IMR-90 (cell line): ENCODE measurements at regions not wholly inside any gene's neighbourhood (a gene's known extent, or its start where the extent isn't known, plus 50 kb on each side); places are given as distances from the start of the nearest gene placed in this dataset.

ENCODE experiments used
- ATAC-seq: fragments of 200-7000 bp; cut with Tn5 transposase; 2 replicates; pipeline ENCODE4 v1.9.1; 2020; ENCODE audit warnings: low read depth, mild to moderate bottlenecking, moderate library complexity
- BruUV-seq: library from RNA; stranded (reverse); fragments of 400-500 nt; replicated peaks from 2 replicates; lab custom pipeline; 2021; lab: Mats Ljungman, UMichigan
- CTCF ChIA-PET: fragments of 300-600 bp; formaldehyde crosslinking; extraction: SDS; loops from one replicate; lab custom pipeline; 2021; ENCODE audit warnings: antibody characterized with exemption; lab: Yijun Ruan, JAX
- POLR2A ChIA-PET: fragments of 300-600 bp; sonication (Branson Sonifier 250); formaldehyde crosslinking; loops from one replicate; lab custom pipeline; 2022; ENCODE audit warnings: antibody characterized with exemption; ENCODE audit not compliant: unreplicated experiment; lab: Charles Lee
- DNase-seq: peaks from one replicate; pipeline ENCODE4 v3.0.0; 2013
- H2AFZ ChIP-seq: replicated peaks from 2 replicates; pipeline ENCODE3; 2013; ENCODE audit warnings: low read length, mild to moderate bottlenecking; ENCODE audit not compliant: poor library complexity
- H2AK5ac ChIP-seq: 2 replicates; pipeline ENCODE4 v1.6.1; 2013; ENCODE audit warnings: low read depth, low read length, inconsistent platforms
- H2AK9ac ChIP-seq: replicated peaks from 2 replicates; pipeline ENCODE3; 2013; ENCODE audit warnings: mild to moderate bottlenecking, low read depth, low read length, moderate library complexity; ENCODE audit not compliant: poor library complexity
- H2BK120ac ChIP-seq: 2 replicates; pipeline ENCODE4 v1.6.1; 2013; ENCODE audit warnings: low read depth, low read length, inconsistent platforms
- H2BK15ac ChIP-seq: 3 replicates; pipeline ENCODE4 v1.6.1; 2013; ENCODE audit warnings: low read depth, low read length, inconsistent platforms
- H2BK20ac ChIP-seq: 2 replicates; pipeline ENCODE4 v1.6.1; 2013; ENCODE audit warnings: low read depth, mild to moderate bottlenecking, inconsistent platforms, low read length, moderate library complexity
- H2BK5ac ChIP-seq: 2 replicates; pipeline ENCODE4 v1.6.1; 2013; ENCODE audit warnings: mild to moderate bottlenecking, low read depth, low read length, inconsistent platforms; ENCODE audit not compliant: poor library complexity, severe bottlenecking
- H3K14ac ChIP-seq: replicated peaks from 2 replicates; pipeline ENCODE4 v1.6.1; 2013; ENCODE audit warnings: low read depth, low read length, inconsistent platforms
- H3K18ac ChIP-seq: 2 replicates; pipeline ENCODE4 v1.6.1; 2013; ENCODE audit warnings: low read depth, low read length, control low read depth
- H3K23ac ChIP-seq: 2 replicates; pipeline ENCODE4 v1.6.1; 2013; ENCODE audit warnings: low read depth, low read length, inconsistent platforms
- H3K27ac ChIP-seq: 2 replicates; pipeline ENCODE4 v1.5.1; 2013; ENCODE audit warnings: mild to moderate bottlenecking, control low read depth, low read length; ENCODE audit not compliant: insufficient read depth
- H3K27me3 ChIP-seq: 2 replicates; pipeline ENCODE4 v1.6.1; 2013; ENCODE audit warnings: low read length; ENCODE audit not compliant: control insufficient read depth, insufficient read depth
- H3K36me3 ChIP-seq: 2 replicates; pipeline ENCODE4 v1.6.1; 2013; ENCODE audit warnings: low read length, mixed read lengths; ENCODE audit not compliant: control insufficient read depth, insufficient read depth
- H3K4ac ChIP-seq: 2 replicates; pipeline ENCODE4 v1.6.1; 2013; ENCODE audit warnings: low read depth, low read length, inconsistent platforms
- H3K4me1 ChIP-seq: 2 replicates; pipeline ENCODE4 v1.6.1; 2013; ENCODE audit warnings: low read length, mixed read lengths; ENCODE audit not compliant: control insufficient read depth, insufficient read depth
- H3K4me2 ChIP-seq: 2 replicates; pipeline ENCODE4 v1.6.1; 2013; ENCODE audit warnings: low read depth, mild to moderate bottlenecking, control low read depth, low read length, moderate library complexity
- H3K4me3 ChIP-seq: 2 replicates; pipeline ENCODE4 v1.5.1; 2013; ENCODE audit warnings: low read depth, mild to moderate bottlenecking, control low read depth, low read length, moderate library complexity; ENCODE audit not compliant: insufficient read depth
- H3K56ac ChIP-seq: 2 replicates; pipeline ENCODE4 v1.6.1; 2013; ENCODE audit warnings: low read length, inconsistent platforms; ENCODE audit not compliant: insufficient read depth; ENCODE audit errors: extremely low read depth
- H3K79me1 ChIP-seq, 2 experiments: 2 replicates each; pipeline ENCODE4 v1.6.1; 2013; ENCODE audit warnings: low read length in 2 of 2, inconsistent platforms in 1 of 2, low read depth in 1 of 2
- H3K9ac ChIP-seq: 2 replicates; pipeline ENCODE4 v1.6.1; 2013; ENCODE audit warnings: low read depth, low read length, control low read depth
- H3K9me1 ChIP-seq: 2 replicates; pipeline ENCODE4 v1.6.1; 2013; ENCODE audit warnings: low read length, inconsistent platforms; ENCODE audit not compliant: insufficient read depth
- H3K9me3 ChIP-seq: 2 replicates; pipeline ENCODE4 v1.6.1; 2013; ENCODE audit warnings: low read length; ENCODE audit not compliant: control insufficient read depth, insufficient read depth
- H4K20me1 ChIP-seq: 2 replicates; pipeline ENCODE4 v1.6.1; 2013; ENCODE audit warnings: low read length, inconsistent platforms; ENCODE audit not compliant: insufficient read depth
- H4K5ac ChIP-seq: 2 replicates; pipeline ENCODE4 v1.6.1; 2013; ENCODE audit warnings: mild to moderate bottlenecking, low read depth, low read length, control low read depth
- H4K8ac ChIP-seq, 2 experiments: 2 replicates each; pipeline ENCODE4 v1.6.1; 2013; ENCODE audit warnings: low read depth in 2 of 2, low read length in 2 of 2, control low read depth in 1 of 2, inconsistent platforms in 1 of 2
- H4K91ac ChIP-seq: 2 replicates; pipeline ENCODE4 v1.6.1; 2013; ENCODE audit warnings: low read depth, low read length, inconsistent platforms; ENCODE audit not compliant: insufficient read depth
- BHLHE40 ChIP-seq: fragments of 150-350 bp; IDR thresholded peaks from 2 replicates; pipeline ENCODE4 v1.6.1; 2016; ENCODE audit warnings: mild to moderate bottlenecking, low read depth, low read length
- CEBPB ChIP-seq: IDR thresholded peaks from 2 replicates; pipeline ENCODE4 v1.6.1; 2012; ENCODE audit warnings: low read depth, low read length, improper control_type of control experiment
- CTCF ChIP-seq: conservative IDR thresholded peaks from 2 replicates; pipeline ENCODE4 v1.5.1; 2012; ENCODE audit warnings: mild to moderate bottlenecking, low read depth, low read length, improper control_type of control experiment
- ELK1 ChIP-seq: fragments of 150-350 bp; IDR thresholded peaks from 2 replicates; pipeline ENCODE4 v1.6.1; 2016; ENCODE audit warnings: low read depth, mild to moderate bottlenecking, low read length, moderate library complexity, borderline replicate concordance
- FOS ChIP-seq: fragments of 150-350 bp; IDR thresholded peaks from 2 replicates; pipeline ENCODE4 v1.6.1; 2016; ENCODE audit warnings: low read depth, low read length
- MAFK ChIP-seq: IDR thresholded peaks from 2 replicates; pipeline ENCODE4 v1.6.1; 2012; ENCODE audit warnings: low read depth, low read length, improper control_type of control experiment
- MAZ ChIP-seq: IDR thresholded peaks from 2 replicates; pipeline ENCODE4 v1.6.1; 2012; ENCODE audit warnings: low read depth, mild to moderate bottlenecking, low read length, improper control_type of control experiment, moderate library complexity, borderline replicate concordance
- MXI1 ChIP-seq: IDR thresholded peaks from 2 replicates; pipeline ENCODE4 v1.6.1; 2012; ENCODE audit warnings: low read depth, mild to moderate bottlenecking, low read length, moderate library complexity, borderline replicate concordance
- NFE2L2 ChIP-seq: fragments of 150-350 bp; IDR thresholded peaks from 2 replicates; pipeline ENCODE4 v1.6.1; 2016; ENCODE audit warnings: low read depth, mild to moderate bottlenecking, low read length
- POLR2A ChIP-seq: IDR thresholded peaks from 2 replicates; pipeline ENCODE4 v1.6.1; 2012; ENCODE audit warnings: mild to moderate bottlenecking, low read depth, low read length
- RCOR1 ChIP-seq: IDR thresholded peaks from 2 replicates; pipeline ENCODE4 v1.6.1; 2012; ENCODE audit warnings: mild to moderate bottlenecking, low read length, improper control_type of control experiment; ENCODE audit not compliant: insufficient replicate concordance
- SMC3 ChIP-seq: fragments of 150-350 bp; IDR thresholded peaks from 2 replicates; pipeline ENCODE4 v1.6.1; 2016; ENCODE audit warnings: low read depth, mild to moderate bottlenecking, antibody characterized with exemption, low read length, moderate library complexity
- USF2 ChIP-seq: fragments of 150-350 bp; IDR thresholded peaks from 2 replicates; pipeline ENCODE4 v1.6.1; 2017; ENCODE audit warnings: mild to moderate bottlenecking, antibody characterized with exemption, low read length, low read depth
- WGBS, 2 experiments: methylation state at CpG; one replicate each; pipeline versions ENCODE4 v1.1.5 to v1.1.7; 2013; ENCODE audit warnings: missing lambda C conversion rate in 2 of 2; ENCODE audit not compliant: insufficient read length in 1 of 2; ENCODE audit errors: extremely low coverage in 2 of 2; 5-methylcytosine and 5-hydroxymethylcytosine counted together
- dilution Hi-C: fragments of 300-500 bp; cut with HindIII; formaldehyde crosslinking; loops from one replicate; pipeline ENCODE4 v1.14.3; 2018; ENCODE audit warnings: low sequenced_read_pairs; ENCODE audit not compliant: unreplicated experiment
- in situ Hi-C: fragments of 300-500 bp; cut with MboI; formaldehyde crosslinking; loops from 3 replicates; pipeline ENCODE4 v1.14.3; 2019; ENCODE audit warnings: low sequenced_read_pairs, inconsistent platforms, mixed read lengths
- intact Hi-C: fragments of 100-400 bp; cut with micrococcal nuclease; formaldehyde crosslinking; loops from 2 replicates; pipeline ENCODE4 v1.10.0; 2022

GRCh38 chr2:215772634-215773563 is 240.5 kb downstream of the MREG start:
- ATAC-seq = peak; percentile 12; the same call in 1 of the 2 replicates
- no peak overlapping the region for H2AFZ ChIP-seq
- BruUV-seq = no TSS peak
- TF ChIP-seq CEBPB (no peak), NFE2L2 (no peak), USF2 (no peak), POLR2A (no peak), MAZ (no peak), SMC3 (no peak), MAFK (no peak), RCOR1 (no peak), ELK1 (no peak), FOS (no peak), CTCF (no peak), BHLHE40 (no peak), MXI1 (no peak)

More at GRCh38 chr2:215772634-215773563, 240.5 kb downstream of the MREG start:
- 0 out of 2 replicates have a peak overlapping the region, but pooled peaks have one; percentile 44 for H3K4me2 ChIP-seq
- peaks cover 4% of the 10 kb centered on the region for H3K9me3 ChIP-seq
- H4K5ac ChIP-seq = peak overlapping the region; percentile 85; the same call in 1 of the 2 replicates
- peak overlapping the region; percentile 29 for H2AK9ac ChIP-seq
- peak overlapping the region; percentile 89; the same call in 2 of the 3 replicates for H2BK15ac ChIP-seq
- 0 out of 2 replicates have a peak, but pooled peaks cover 3% of the 10 kb centered on the region for H3K9me1 ChIP-seq
- peak overlapping the region; percentile 54 to 71; a peak in 3 of 4 replicates for H4K8ac ChIP-seq
- peak overlapping the region; percentile 60; the same call in 1 of the 2 replicates for H4K91ac ChIP-seq
- dilution Hi-C loops = no loop called here
- no peak overlapping the region for H3K27ac ChIP-seq
- peak overlapping the region; percentile 93 for H3K14ac ChIP-seq
- H4K20me1 ChIP-seq = no peaks in the 10 kb centered on the region
- no peak overlapping the region for H3K9ac ChIP-seq
- peak overlapping the region; percentile 95 for H2AK5ac ChIP-seq
- no peaks in the 10 kb centered on the region for H3K27me3 ChIP-seq
- POLR2A ChIA-PET = no interaction called here
- no peaks in the 10 kb centered on the region for H3K79me1 ChIP-seq
- H3K36me3 ChIP-seq = no peaks in the 10 kb centered on the region
- intact Hi-C loops = no loop called here
- H3K23ac ChIP-seq = peak overlapping the region; percentile 83
- H2BK20ac ChIP-seq = peak overlapping the region; percentile 71
- CTCF ChIA-PET = interaction anchor here (0.7 to 1.0 kb wide), 2 partner anchors 22 to 307 kb away, joined by 3 to 4 read pairs; no protein-coding TSS in a partner anchor
- DNase-seq = no peak
- H2BK120ac ChIP-seq = peak overlapping the region; percentile 93
- in situ Hi-C loops = no loop called here
- 100% methylated on average over 2 of the region's 5 CpGs; no CpG with 5 or more reads in 1 of the 2 experiments for WGBS, 2 experiments
- H2BK5ac ChIP-seq = peak overlapping the region; percentile 65
- H3K18ac ChIP-seq = peak overlapping the region; percentile 91; the same call in 1 of the 2 replicates
- H3K4me1 ChIP-seq = peaks cover 14% of the 10 kb centered on the region
- no peak overlapping the region for H3K56ac ChIP-seq
- H3K4me3 ChIP-seq = no peak overlapping the region
- H3K4ac ChIP-seq = peak overlapping the region; percentile 84
